GM21717 (cell line): ENCODE measurements at regions not wholly inside any gene's neighbourhood (a gene's known extent, or its start where the extent isn't known, plus 50 kb on each side); places are given as distances from the start of the nearest gene placed in this dataset.
"Not testable (repeated sequence)": the region's sequence is repeated elsewhere in the genome, so short reads cannot be mapped to it uniquely, and the experiment has no call there.

Experiments
- ATAC-seq: cut with Tn5 transposase; IDR thresholded peaks from one replicate; pipeline ENCODE4 v1.9.1; 2021; ENCODE audit warnings: mild to moderate bottlenecking, moderate library complexity; ENCODE audit not compliant: unreplicated experiment

GRCh38 chr7:118898284-118898683 is 673.8 kb downstream of the ANKRD7 start:
- no peak for ATAC-seq

- ATAC-seq = no peak
Observed at GRCh38 chr7:118902600-118902999, 678.1 kb downstream of the ANKRD7 start.

- no peak for ATAC-seq
Observed at GRCh38 chr7:118907911-118908527, 683.5 kb downstream of the ANKRD7 start.

- not testable (repeated sequence) for ATAC-seq
Observed at GRCh38 chr7:118916120-118916519, 691.6 kb downstream of the ANKRD7 start.

GRCh38 chr7:118918556-118918955 is 694.1 kb downstream of the ANKRD7 start:
- ATAC-seq = no peak

GRCh38 chr7:118938845-118939244 is 714.3 kb downstream of the ANKRD7 start:
- ATAC-seq = no peak

- ATAC-seq = no peak
Observed at GRCh38 chr7:118944271-118944670, 719.8 kb downstream of the ANKRD7 start.

GRCh38 chr7:118945911-118946682 is 721.6 kb downstream of the ANKRD7 start:
- no peak for ATAC-seq

GRCh38 chr7:118948508-118948907 is 724.0 kb downstream of the ANKRD7 start:
- ATAC-seq = no peak

- no peak for ATAC-seq
Observed at GRCh38 chr7:118949031-118949430, 724.5 kb downstream of the ANKRD7 start.

GRCh38 chr7:118956285-118956684 is 731.8 kb downstream of the ANKRD7 start:
- not testable (repeated sequence) for ATAC-seq

- no peak for ATAC-seq
Observed at GRCh38 chr7:118969370-118969769, 744.9 kb downstream of the ANKRD7 start.

- no peak for ATAC-seq
Observed at GRCh38 chr7:118971706-118972105, 747.2 kb downstream of the ANKRD7 start.

GRCh38 chr7:118974836-118975235 is 750.3 kb downstream of the ANKRD7 start:
- ATAC-seq = no peak

- ATAC-seq = no peak
Observed at GRCh38 chr7:118995350-118995749, 770.8 kb downstream of the ANKRD7 start.

GRCh38 chr7:119007236-119007635 is 782.7 kb downstream of the ANKRD7 start:
- ATAC-seq = no peak

GRCh38 chr7:119010635-119011034 is 786.1 kb downstream of the ANKRD7 start:
- no peak for ATAC-seq

GRCh38 chr7:119026391-119026790 is 801.9 kb downstream of the ANKRD7 start:
- no peak for ATAC-seq

GRCh38 chr7:119028736-119029135 is 804.2 kb downstream of the ANKRD7 start:
- no peak for ATAC-seq

GRCh38 chr7:119032136-119032535 is 807.6 kb downstream of the ANKRD7 start:
- ATAC-seq = not testable (repeated sequence)

GRCh38 chr7:119033641-119034040 is 809.1 kb downstream of the ANKRD7 start:
- no peak for ATAC-seq

GRCh38 chr7:119037941-119038340 is 813.4 kb downstream of the ANKRD7 start:
- no peak for ATAC-seq
